Mucosa of rectum (tissue), 2 donors: ENCODE measurements at regions not wholly inside any gene's neighbourhood (a gene's known extent, or its start where the extent isn't known, plus 50 kb on each side); places are given as distances from the start of the nearest gene placed in this dataset.

Experiments used
- H3K27ac ChIP-seq, 2 donors: one replicate each; pipeline ENCODE4 v1.7.0; 2013; ENCODE audit warnings: inconsistent platforms in 2 of 2, low read depth in 2 of 2, low read length in 2 of 2
- H3K27me3 ChIP-seq, 2 donors: one replicate each; pipeline ENCODE4 v1.7.0; 2013; ENCODE audit warnings: low read length in 2 of 2; ENCODE audit not compliant: control insufficient read depth in 2 of 2, insufficient read depth in 2 of 2
- H3K36me3 ChIP-seq, 2 donors: one replicate each; pipeline ENCODE4 v1.7.0; 2013; ENCODE audit warnings: low read length in 2 of 2; ENCODE audit not compliant: control insufficient read depth in 2 of 2, insufficient read depth in 2 of 2
- H3K4me1 ChIP-seq, 2 donors: one replicate each; pipeline ENCODE4 v1.7.0; 2013; ENCODE audit warnings: low read length in 2 of 2, mild to moderate bottlenecking in 1 of 2; ENCODE audit not compliant: control insufficient read depth in 2 of 2, insufficient read depth in 2 of 2
- H3K4me3 ChIP-seq, 2 donors: one replicate each; pipeline ENCODE4 v1.7.0; 2013; ENCODE audit warnings: low read length in 2 of 2
- H3K9ac ChIP-seq, 2 donors: one replicate each; pipeline ENCODE4 v1.7.0; 2013; ENCODE audit warnings: low read length in 2 of 2, low read depth in 1 of 2, mild to moderate bottlenecking in 1 of 2
- H3K9me3 ChIP-seq, 2 donors: one replicate each; pipeline ENCODE4 v1.7.0; 2013; ENCODE audit warnings: low read length in 2 of 2; ENCODE audit not compliant: control insufficient read depth in 2 of 2
- donor health status: healthy.
- donor health status: Normal muscosa, but diverticular disease.

- Histone ChIP-seq H3K27ac (no peak overlapping the region), H3K4me1 (no peaks in the 10 kb centered on the region), H3K27me3 (no peaks in the 10 kb centered on the region), H3K4me3 (no peak overlapping the region), H3K36me3 (no peaks in the 10 kb centered on the region), H3K9ac (no peak overlapping the region), H3K9me3 (no peaks in the 10 kb centered on the region)
Observed at GRCh38 chr2:236700703-236701102, 131.1 kb downstream of the ACKR3 start.

DNA sequence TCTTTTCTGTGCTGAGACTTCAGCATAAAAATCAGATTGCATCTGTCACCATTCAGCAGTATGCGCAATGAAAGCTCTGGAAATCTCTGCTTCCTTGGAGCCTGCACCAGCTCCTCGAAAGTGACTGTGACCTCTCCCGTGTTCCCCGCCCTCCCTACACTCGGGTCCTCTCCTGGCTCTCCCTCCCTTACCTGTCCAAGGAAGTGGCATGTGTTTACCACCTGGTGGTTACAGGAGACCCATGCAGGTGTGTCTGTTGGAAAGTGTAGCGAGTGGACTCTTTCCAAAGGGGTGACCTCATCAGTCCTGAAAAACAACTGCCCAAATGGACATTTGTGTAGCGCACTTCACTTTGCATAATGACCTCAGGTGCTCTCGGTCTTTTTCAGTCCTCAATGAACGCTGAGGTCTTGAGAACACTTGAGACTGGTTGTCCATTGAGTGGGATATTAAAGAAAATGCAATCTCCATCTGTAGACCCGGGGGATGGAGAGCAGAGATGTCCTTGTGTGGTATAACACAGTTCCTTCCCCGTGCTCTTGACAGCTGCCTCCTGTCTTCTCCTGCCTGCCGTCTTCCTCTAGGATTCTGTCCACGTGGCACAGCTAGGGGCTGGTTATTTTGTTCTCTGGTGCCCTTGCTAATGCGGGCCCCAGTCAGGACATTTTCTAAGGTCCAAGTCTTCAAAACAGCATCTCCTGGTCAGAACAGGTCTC is 133.2 kb downstream of the ACKR3 start:
- no peaks in the 10 kb centered on the region for H3K27me3 ChIP-seq
- no peak overlapping the region for H3K4me3 ChIP-seq
- no peaks in the 10 kb centered on the region for H3K9me3 ChIP-seq
- H3K9ac ChIP-seq, result no peak overlapping the region
- no peaks in the 10 kb centered on the region for H3K36me3 ChIP-seq
- H3K4me1 ChIP-seq, result no peaks in the 10 kb centered on the region
- H3K27ac ChIP-seq, result no peak overlapping the region

GRCh38 chr2:236703373-236703709 is 133.7 kb downstream of the ACKR3 start:
- Histone ChIP-seq H3K27ac (no peak overlapping the region), H3K4me1 (no peaks in the 10 kb centered on the region), H3K9me3 (no peaks in the 10 kb centered on the region), H3K27me3 (no peaks in the 10 kb centered on the region), H3K36me3 (no peaks in the 10 kb centered on the region), H3K9ac (no peak overlapping the region), H3K4me3 (no peak overlapping the region)

DNA sequence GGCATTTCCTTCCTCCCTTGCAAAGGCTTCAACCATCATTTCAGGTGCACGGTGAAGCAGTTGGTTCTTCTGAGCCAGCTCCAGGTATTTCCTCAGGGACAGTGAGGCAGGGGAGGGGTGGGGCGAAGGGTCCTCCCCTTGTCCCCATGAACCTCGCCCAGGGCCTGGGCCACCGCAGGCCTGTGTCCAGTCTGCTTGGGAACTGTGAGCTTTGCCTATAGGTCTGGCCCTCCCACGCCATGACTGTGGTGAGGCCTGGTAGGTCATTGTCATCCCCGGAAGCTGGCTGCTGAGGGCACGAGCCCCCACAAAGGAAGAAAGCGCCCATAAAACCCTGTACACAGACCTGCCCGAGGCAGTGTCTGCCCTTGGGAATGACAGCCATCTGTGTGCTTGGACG is 134.3 kb downstream of the ACKR3 start:
- H3K27ac ChIP-seq, result no peak overlapping the region
- H3K4me1 ChIP-seq, result no peaks in the 10 kb centered on the region
- H3K9me3 ChIP-seq, result no peaks in the 10 kb centered on the region
- H3K27me3 ChIP-seq, result no peaks in the 10 kb centered on the region
- no peak overlapping the region for H3K9ac ChIP-seq
- no peak overlapping the region for H3K4me3 ChIP-seq
- no peaks in the 10 kb centered on the region for H3K36me3 ChIP-seq

DNA sequence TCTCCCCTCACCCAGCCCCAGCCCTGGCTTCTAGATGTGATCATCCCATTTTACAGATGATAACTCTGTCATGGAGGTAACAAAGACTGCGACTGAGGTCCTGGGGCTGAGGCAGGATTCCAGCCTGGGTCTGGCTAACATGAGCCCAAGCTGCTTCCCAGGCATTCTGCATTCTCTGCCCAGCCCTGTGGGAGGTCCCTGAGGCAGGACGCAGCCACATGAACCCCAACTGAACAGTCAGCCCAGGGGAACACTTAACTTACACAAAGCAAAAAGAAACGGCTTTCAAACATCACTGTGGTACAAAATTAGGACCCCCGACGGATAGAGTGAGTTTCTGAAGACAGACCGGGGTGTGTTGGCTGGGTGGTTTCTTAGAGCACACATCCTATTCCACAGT is 135.3 kb downstream of the ACKR3 start:
- H3K27ac ChIP-seq, result no peak overlapping the region
- no peaks in the 10 kb centered on the region for H3K36me3 ChIP-seq
- H3K27me3 ChIP-seq, result no peaks in the 10 kb centered on the region
- no peak overlapping the region for H3K9ac ChIP-seq
- no peaks in the 10 kb centered on the region for H3K9me3 ChIP-seq
- H3K4me1 ChIP-seq, result no peaks in the 10 kb centered on the region
- no peak overlapping the region for H3K4me3 ChIP-seq

GRCh38 chr2:236705295-236706105 is 135.9 kb downstream of the ACKR3 start:
- H3K36me3 ChIP-seq, result no peaks in the 10 kb centered on the region
- H3K4me1 ChIP-seq, result no peaks in the 10 kb centered on the region
- no peaks in the 10 kb centered on the region for H3K9me3 ChIP-seq
- H3K4me3 ChIP-seq, result no peak overlapping the region
- H3K9ac ChIP-seq, result no peak overlapping the region
- no peak overlapping the region for H3K27ac ChIP-seq
- H3K27me3 ChIP-seq, result no peaks in the 10 kb centered on the region

GRCh38 chr2:236706288-236706687 is 136.7 kb downstream of the ACKR3 start:
- Histone ChIP-seq H3K36me3 (no peaks in the 10 kb centered on the region), H3K9ac (no peak overlapping the region), H3K4me3 (no peak overlapping the region), H3K4me1 (no peaks in the 10 kb centered on the region), H3K27ac (no peak overlapping the region), H3K9me3 (no peaks in the 10 kb centered on the region), H3K27me3 (no peaks in the 10 kb centered on the region)

- Histone ChIP-seq H3K27ac (no peak overlapping the region), H3K9me3 (no peaks in the 10 kb centered on the region), H3K27me3 (no peaks in the 10 kb centered on the region), H3K4me1 (no peaks in the 10 kb centered on the region), H3K9ac (no peak overlapping the region), H3K4me3 (no peak overlapping the region), H3K36me3 (no peaks in the 10 kb centered on the region)
Observed at GRCh38 chr2:236706803-236707202, 137.2 kb downstream of the ACKR3 start.

DNA sequence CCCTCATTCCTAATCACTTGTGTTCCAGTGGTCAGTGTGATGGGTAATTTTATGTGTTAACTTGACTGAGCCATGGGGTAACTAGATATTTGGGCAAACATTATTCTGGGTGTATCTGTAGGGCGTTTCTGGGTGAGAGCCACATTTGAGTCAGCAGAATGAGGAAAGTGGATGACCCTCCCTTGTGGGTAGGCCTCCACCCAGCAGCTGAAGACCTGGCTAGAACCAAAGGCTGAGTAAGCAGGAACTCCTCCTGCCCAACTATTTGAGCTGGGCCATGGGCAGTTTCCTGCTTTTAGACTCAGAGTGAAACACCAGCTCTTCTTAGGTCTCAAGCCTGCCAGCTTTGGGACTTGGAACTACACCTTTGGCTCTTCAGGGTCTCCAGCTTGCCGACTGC is 141.8 kb downstream of the ACKR3 start:
- no peaks in the 10 kb centered on the region for H3K9me3 ChIP-seq
- no peaks in the 10 kb centered on the region for H3K36me3 ChIP-seq
- no peak overlapping the region for H3K9ac ChIP-seq
- H3K4me3 ChIP-seq, result no peak overlapping the region
- no peak overlapping the region for H3K27ac ChIP-seq
- no peaks in the 10 kb centered on the region for H3K4me1 ChIP-seq
- no peaks in the 10 kb centered on the region for H3K27me3 ChIP-seq

DNA sequence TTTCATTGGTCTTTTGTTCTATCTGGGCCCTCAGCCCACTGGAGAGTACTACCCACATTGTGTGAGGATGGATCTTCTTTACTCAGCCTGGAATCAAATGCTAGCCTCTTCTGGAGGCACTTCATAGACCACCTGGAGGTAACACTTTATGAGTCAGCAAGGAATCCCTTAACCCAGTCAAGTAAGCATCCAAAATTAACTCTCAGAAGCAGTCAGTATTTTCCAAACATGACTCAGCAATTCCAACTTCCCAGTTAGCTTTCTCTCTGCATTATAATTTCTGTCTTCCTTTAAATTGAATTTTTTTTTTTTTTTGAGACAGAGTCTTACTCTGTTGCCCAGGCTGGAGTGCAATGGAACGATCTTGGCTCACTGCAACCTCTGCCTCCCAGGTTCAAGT is 142.7 kb downstream of the ACKR3 start:
- no peak overlapping the region for H3K27ac ChIP-seq
- no peaks in the 10 kb centered on the region for H3K9me3 ChIP-seq
- H3K4me1 ChIP-seq, result no peaks in the 10 kb centered on the region
- H3K9ac ChIP-seq, result no peak overlapping the region
- no peak overlapping the region for H3K4me3 ChIP-seq
- no peaks in the 10 kb centered on the region for H3K27me3 ChIP-seq
- no peaks in the 10 kb centered on the region for H3K36me3 ChIP-seq
